ENCODE measurements at regions not wholly inside any gene's neighbourhood (a gene's known extent, or its start where the extent isn't known, plus 50 kb on each side); places are given as distances from the start of the nearest gene placed in this dataset.

DNA sequence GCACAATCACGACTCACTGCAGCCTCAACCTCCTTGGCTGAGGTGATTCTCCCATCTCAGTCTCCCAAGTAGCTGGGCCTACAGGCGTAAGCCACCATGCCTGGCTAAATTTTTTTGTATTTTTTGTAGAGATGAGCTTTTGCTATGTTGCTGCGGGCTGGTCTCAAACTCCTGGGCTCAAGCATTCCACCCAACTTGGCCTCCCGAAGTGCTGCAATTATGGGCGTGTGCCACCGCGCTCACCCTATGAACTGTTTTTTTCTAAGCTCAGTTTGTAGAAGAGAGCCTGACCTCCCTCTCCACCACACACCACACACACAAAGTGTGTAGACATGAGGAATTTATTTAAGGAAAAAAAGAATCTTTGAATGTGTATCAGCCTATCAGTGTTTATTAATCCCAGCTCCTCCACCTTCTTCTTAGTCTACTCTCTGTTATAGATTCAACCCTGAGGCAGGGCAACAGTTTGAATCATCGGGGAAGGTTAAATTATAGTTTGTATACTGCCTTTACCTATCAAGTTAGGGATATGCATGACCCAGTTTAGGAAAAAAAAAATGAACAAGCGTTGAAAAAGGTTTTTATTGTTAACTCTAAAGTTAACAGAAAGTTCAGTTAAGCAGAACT, 74.1 kb downstream of the PLEKHG1 start:
- Histone ChIP-seq H3K4me1 (ENCODE audit: insufficient read depth) (no peaks in the 10 kb centered on the region), H3K79me2 (replicated peaks; ENCODE audit: insufficient read depth) (no peaks in the 10 kb centered on the region), H3K27me3 (ENCODE audit: insufficient read depth) (no peaks in the 10 kb centered on the region), H3K9me2 (ENCODE audit: insufficient read depth) (no peaks in the 10 kb centered on the region), H2AFZ (no peak overlapping the region), H4K20me1 (replicated peaks; ENCODE audit: insufficient read depth) (no peaks in the 10 kb centered on the region), H3K4me2 (no peak overlapping the region), H3K27ac (ENCODE audit: low read depth) (no peak overlapping the region), H3F3A (replicated peaks; ENCODE audit: low read depth) (no peaks in the 10 kb centered on the region), H3K4me3 (no peak overlapping the region), H3K36me3 (ENCODE audit: insufficient read depth) (no peaks in the 10 kb centered on the region)
- Mint-ChIP-seq H3K27ac (no peak overlapping the region), H3K4me1 (peaks cover 4% of the 10 kb centered on the region), H3K4me3 (no peak overlapping the region), H3K9me3 (no peaks in the 10 kb centered on the region), H3K27me3 (ENCODE audit: insufficient read depth, low read depth, poor library complexity) (peaks cover 1% of the 10 kb centered on the region), H3K36me3 (ENCODE audit: low read depth) (no peaks in the 10 kb centered on the region)
- no peak for DNase-seq (ENCODE audit: low spot score)
- TF ChIP-seq, protein P1, sequence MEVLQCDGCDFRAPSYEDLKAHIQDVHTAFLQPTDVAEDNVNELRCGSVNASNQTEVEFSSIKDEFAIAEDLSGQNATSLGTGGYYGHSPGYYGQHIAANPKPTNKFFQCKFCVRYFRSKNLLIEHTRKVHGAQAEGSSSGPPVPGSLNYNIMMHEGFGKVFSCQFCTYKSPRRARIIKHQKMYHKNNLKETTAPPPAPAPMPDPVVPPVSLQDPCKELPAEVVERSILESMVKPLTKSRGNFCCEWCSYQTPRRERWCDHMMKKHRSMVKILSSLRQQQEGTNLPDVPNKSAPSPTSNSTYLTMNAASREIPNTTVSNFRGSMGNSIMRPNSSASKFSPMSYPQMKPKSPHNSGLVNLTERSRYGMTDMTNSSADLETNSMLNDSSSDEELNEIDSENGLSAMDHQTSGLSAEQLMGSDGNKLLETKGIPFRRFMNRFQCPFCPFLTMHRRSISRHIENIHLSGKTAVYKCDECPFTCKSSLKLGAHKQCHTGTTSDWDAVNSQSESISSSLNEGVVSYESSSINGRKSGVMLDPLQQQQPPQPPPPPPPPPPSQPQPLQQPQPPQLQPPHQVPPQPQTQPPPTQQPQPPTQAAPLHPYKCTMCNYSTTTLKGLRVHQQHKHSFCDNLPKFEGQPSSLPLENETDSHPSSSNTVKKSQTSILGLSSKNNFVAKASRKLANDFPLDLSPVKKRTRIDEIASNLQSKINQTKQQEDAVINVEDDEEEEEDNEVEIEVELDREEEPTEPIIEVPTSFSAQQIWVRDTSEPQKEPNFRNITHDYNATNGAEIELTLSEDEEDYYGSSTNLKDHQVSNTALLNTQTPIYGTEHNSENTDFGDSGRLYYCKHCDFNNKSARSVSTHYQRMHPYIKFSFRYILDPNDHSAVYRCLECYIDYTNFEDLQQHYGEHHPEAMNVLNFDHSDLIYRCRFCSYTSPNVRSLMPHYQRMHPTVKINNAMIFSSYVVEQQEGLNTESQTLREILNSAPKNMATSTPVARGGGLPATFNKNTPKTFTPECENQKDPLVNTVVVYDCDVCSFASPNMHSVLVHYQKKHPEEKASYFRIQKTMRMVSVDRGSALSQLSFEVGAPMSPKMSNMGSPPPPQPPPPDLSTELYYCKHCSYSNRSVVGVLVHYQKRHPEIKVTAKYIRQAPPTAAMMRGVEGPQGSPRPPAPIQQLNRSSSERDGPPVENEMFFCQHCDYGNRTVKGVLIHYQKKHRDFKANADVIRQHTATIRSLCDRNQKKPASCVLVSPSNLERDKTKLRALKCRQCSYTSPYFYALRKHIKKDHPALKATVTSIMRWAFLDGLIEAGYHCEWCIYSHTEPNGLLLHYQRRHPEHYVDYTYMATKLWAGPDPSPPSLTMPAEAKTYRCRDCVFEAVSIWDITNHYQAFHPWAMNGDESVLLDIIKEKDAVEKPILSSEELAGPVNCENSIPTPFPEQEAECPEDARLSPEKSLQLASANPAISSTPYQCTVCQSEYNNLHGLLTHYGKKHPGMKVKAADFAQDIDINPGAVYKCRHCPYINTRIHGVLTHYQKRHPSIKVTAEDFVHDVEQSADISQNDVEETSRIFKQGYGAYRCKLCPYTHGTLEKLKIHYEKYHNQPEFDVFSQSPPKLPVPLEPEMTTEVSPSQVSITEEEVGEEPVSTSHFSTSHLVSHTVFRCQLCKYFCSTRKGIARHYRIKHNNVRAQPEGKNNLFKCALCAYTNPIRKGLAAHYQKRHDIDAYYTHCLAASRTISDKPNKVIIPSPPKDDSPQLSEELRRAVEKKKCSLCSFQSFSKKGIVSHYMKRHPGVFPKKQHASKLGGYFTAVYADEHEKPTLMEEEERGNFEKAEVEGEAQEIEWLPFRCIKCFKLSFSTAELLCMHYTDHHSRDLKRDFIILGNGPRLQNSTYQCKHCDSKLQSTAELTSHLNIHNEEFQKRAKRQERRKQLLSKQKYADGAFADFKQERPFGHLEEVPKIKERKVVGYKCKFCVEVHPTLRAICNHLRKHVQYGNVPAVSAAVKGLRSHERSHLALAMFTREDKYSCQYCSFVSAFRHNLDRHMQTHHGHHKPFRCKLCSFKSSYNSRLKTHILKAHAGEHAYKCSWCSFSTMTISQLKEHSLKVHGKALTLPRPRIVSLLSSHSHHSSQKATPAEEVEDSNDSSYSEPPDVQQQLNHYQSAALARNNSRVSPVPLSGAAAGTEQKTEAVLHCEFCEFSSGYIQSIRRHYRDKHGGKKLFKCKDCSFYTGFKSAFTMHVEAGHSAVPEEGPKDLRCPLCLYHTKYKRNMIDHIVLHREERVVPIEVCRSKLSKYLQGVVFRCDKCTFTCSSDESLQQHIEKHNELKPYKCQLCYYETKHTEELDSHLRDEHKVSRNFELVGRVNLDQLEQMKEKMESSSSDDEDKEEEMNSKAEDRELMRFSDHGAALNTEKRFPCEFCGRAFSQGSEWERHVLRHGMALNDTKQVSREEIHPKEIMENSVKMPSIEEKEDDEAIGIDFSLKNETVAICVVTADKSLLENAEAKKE (CRISPR knock-in tag; IDR thresholded peaks at IDR 0.05) = no peak
- TF ChIP-seq JUNB (IDR thresholded peaks at IDR 0.05; ENCODE audit: unreplicated experiment) = no peak
- no peak for TF ChIP-seq ZNF114 (CRISPR knock-in tag; IDR thresholded peaks at IDR 0.05)
- no peak for TF ChIP-seq CREB1 (CRISPR knock-in tag; IDR thresholded peaks at IDR 0.05; ENCODE audit: low read depth)
- TF ChIP-seq NANOG (IDR thresholded peaks at IDR 0.05; ENCODE audit: borderline replicate concordance) = no peak
- TF ChIP-seq ZNF331 (CRISPR knock-in tag; IDR thresholded peaks at IDR 0.05; ENCODE audit: low read depth) = no peak
- TF ChIP-seq, protein P2, sequence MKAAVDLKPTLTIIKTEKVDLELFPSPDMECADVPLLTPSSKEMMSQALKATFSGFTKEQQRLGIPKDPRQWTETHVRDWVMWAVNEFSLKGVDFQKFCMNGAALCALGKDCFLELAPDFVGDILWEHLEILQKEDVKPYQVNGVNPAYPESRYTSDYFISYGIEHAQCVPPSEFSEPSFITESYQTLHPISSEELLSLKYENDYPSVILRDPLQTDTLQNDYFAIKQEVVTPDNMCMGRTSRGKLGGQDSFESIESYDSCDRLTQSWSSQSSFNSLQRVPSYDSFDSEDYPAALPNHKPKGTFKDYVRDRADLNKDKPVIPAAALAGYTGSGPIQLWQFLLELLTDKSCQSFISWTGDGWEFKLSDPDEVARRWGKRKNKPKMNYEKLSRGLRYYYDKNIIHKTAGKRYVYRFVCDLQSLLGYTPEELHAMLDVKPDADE (IDR thresholded peaks at IDR 0.05) = no peak
- TF ChIP-seq, protein P3, sequence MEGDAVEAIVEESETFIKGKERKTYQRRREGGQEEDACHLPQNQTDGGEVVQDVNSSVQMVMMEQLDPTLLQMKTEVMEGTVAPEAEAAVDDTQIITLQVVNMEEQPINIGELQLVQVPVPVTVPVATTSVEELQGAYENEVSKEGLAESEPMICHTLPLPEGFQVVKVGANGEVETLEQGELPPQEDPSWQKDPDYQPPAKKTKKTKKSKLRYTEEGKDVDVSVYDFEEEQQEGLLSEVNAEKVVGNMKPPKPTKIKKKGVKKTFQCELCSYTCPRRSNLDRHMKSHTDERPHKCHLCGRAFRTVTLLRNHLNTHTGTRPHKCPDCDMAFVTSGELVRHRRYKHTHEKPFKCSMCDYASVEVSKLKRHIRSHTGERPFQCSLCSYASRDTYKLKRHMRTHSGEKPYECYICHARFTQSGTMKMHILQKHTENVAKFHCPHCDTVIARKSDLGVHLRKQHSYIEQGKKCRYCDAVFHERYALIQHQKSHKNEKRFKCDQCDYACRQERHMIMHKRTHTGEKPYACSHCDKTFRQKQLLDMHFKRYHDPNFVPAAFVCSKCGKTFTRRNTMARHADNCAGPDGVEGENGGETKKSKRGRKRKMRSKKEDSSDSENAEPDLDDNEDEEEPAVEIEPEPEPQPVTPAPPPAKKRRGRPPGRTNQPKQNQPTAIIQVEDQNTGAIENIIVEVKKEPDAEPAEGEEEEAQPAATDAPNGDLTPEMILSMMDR (conservative IDR thresholded peaks at IDR 0.05; ENCODE audit: low read depth in 2 of 2) = no peak
- TF ChIP-seq EZH2phosphoT487 (IDR thresholded peaks at IDR 0.05; ENCODE audit: unreplicated experiment) = no peak
- no peak for TF ChIP-seq STAT1 (IDR thresholded peaks at IDR 0.05; ENCODE audit: unreplicated experiment)
- TF ChIP-seq EZH2 (IDR thresholded peaks at IDR 0.05; ENCODE audit: low read depth, unreplicated experiment) = no peak
- TF ChIP-seq, protein P4, sequence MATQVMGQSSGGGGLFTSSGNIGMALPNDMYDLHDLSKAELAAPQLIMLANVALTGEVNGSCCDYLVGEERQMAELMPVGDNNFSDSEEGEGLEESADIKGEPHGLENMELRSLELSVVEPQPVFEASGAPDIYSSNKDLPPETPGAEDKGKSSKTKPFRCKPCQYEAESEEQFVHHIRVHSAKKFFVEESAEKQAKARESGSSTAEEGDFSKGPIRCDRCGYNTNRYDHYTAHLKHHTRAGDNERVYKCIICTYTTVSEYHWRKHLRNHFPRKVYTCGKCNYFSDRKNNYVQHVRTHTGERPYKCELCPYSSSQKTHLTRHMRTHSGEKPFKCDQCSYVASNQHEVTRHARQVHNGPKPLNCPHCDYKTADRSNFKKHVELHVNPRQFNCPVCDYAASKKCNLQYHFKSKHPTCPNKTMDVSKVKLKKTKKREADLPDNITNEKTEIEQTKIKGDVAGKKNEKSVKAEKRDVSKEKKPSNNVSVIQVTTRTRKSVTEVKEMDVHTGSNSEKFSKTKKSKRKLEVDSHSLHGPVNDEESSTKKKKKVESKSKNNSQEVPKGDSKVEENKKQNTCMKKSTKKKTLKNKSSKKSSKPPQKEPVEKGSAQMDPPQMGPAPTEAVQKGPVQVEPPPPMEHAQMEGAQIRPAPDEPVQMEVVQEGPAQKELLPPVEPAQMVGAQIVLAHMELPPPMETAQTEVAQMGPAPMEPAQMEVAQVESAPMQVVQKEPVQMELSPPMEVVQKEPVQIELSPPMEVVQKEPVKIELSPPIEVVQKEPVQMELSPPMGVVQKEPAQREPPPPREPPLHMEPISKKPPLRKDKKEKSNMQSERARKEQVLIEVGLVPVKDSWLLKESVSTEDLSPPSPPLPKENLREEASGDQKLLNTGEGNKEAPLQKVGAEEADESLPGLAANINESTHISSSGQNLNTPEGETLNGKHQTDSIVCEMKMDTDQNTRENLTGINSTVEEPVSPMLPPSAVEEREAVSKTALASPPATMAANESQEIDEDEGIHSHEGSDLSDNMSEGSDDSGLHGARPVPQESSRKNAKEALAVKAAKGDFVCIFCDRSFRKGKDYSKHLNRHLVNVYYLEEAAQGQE (IDR thresholded peaks at IDR 0.05; ENCODE audit: unreplicated experiment) = no peak
- no peak for TF ChIP-seq POLR2AphosphoS5 (IDR thresholded peaks at IDR 0.05; ENCODE audit: low read depth)
- no peak for ATAC-seq
